GM19351 (cell line): ENCODE measurements at regions not wholly inside any gene's neighbourhood (a gene's known extent, or its start where the extent isn't known, plus 50 kb on each side); places are given as distances from the start of the nearest gene placed in this dataset.
A peak's percentile ranks its signal among the peaks of the same experiment; 100 is the strongest.
"Not testable (repeated sequence)": the region's sequence is repeated elsewhere in the genome, so short reads cannot be mapped to it uniquely, and the experiment has no call there.

ENCODE experiments used
- ATAC-seq: cut with Tn5 transposase; IDR thresholded peaks from one replicate; pipeline ENCODE4 v1.9.1; 2021; ENCODE audit warnings: mild to moderate bottlenecking, moderate library complexity; ENCODE audit not compliant: unreplicated experiment

GRCh38 chr2:224181534-224182155, 142.6 kb upstream of the SERPINE2 start:
- no peak for ATAC-seq

- no peak for ATAC-seq
Observed at GRCh38 chr2:224180810-224181209, 141.7 kb upstream of the SERPINE2 start.

DNA sequence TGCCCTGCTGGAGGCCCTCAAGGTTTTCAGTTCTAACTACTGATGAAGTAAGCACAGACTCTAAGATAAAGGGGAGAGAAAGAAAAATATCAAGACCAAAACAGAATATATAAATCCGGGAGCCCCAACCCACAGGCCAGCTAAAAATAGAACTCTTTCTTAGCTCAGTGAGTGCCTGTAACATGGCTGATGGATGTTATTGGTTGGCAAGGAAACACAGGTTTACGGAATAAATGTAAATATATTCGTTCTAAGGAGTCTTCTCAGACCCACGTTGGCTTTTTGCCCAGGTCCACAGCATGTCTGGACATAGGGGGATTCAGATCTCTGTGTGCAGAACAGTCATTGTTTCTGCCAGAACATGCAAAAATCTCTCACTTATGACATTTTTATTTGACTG, 139.0 kb upstream of the SERPINE2 start:
- no peak for ATAC-seq

DNA sequence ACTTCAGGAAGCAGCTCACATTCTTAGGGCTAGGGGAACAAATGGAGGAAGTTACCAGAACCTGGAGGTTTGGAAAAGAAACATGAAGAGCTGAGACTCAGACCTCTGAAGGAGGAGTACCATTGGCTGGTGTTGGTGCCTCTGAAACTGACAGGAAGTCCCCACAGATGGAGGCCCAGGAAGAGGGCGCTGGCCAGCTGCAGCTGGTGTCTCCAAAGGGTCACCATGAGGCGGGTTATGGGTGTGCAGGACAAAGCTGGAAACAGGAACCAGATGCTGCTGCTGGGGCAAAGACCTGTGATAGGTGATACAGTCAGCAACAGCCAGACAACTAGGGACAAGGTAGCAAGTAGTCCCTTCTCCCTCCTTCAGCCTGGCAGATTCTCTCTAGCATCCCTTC, 136.5 kb upstream of the SERPINE2 start:
- ATAC-seq, result no peak

GRCh38 chr2:224174990-224175389, 135.9 kb upstream of the SERPINE2 start:
- no peak for ATAC-seq

- ATAC-seq, result no peak
Observed at GRCh38 chr2:224174521-224174920, 135.4 kb upstream of the SERPINE2 start.

DNA sequence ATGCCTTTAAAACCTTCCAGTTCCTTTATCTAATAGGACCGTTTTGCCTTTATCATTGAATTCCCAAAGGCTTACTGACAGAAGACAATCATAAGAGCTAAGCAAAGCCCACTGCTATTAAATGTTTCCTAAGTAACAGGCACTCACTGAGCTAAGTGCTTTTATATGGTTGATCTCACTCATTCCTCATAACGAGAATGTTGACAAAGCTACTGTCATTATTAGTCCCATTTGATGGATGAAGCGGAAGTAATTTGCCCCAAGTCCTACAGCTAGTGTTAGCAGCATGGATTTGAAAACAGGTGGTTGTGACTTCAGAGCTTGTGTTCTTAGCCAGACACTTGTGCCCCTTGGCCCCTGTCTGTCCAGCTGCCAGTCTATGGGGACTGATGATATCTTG, 134.8 kb upstream of the SERPINE2 start:
- no peak for ATAC-seq

DNA sequence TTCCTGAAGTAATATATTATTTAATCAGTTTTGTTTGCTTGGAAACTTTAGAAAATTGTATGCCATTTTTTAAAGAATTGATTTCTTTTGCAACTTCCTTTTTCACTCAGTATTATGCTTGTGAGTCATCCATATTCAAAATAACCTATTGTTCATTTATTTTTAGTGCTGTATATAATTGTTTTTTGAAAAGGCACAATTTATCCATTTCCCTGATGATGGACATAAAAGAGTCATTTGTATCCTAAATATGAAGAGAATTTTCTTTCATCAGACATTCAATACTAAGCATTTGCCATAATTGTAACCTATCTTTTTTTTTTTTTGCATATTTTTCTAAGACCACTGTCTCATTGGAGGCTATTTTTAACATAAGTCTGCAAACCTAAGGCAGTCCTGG, 134.1 kb upstream of the SERPINE2 start:
- ATAC-seq, result no peak

DNA sequence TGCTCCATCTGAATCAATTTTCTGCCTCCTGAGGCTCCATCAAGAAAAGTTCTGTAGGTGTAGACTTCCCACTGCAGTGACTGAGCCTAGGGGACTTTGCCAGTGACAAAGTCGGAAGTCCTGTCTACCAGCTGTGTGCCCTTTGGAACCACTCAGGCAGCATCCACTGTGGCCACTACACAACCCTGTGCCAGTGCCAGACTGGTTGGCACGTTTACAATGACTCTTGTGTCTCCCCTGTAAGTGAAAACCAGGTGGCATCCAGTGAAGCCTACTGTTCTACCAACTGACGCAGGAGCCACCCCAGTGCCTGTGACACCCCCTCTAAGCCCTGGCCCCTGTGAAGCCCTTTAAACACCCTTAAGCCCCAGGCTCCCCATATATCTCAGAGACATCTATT, 132.1 kb upstream of the SERPINE2 start:
- ATAC-seq, result no peak

- ATAC-seq, result no peak
Observed at GRCh38 chr2:224169847-224170246, 130.8 kb upstream of the SERPINE2 start.

GRCh38 chr2:224167781-224168180, 128.7 kb upstream of the SERPINE2 start:
- not testable (repeated sequence) for ATAC-seq

- ATAC-seq, result no peak
Observed at GRCh38 chr2:224166654-224167053, 127.6 kb upstream of the SERPINE2 start.

DNA sequence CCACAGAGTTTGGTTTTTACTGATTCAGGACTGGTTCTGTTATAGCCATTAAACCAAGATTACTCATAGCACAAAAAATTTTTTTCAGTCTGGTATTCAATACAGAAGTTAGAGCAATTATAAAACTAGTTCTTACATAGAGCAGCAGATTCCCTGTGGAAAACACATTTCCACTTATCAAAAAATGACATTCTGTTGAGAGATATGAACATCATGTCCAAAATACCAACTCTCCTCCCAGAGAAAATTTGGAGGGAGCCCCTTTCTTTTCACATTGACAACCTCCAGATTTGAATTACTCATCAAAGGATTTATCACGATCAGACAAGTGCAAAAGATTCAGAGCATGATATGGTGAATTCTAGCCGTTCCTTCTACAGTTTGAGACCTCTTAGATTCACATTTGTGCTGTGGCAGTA, 126.8 kb upstream of the SERPINE2 start:
- no peak for ATAC-seq

- ATAC-seq, result no peak
Observed at GRCh38 chr2:224163566-224164307, 124.7 kb upstream of the SERPINE2 start.

DNA sequence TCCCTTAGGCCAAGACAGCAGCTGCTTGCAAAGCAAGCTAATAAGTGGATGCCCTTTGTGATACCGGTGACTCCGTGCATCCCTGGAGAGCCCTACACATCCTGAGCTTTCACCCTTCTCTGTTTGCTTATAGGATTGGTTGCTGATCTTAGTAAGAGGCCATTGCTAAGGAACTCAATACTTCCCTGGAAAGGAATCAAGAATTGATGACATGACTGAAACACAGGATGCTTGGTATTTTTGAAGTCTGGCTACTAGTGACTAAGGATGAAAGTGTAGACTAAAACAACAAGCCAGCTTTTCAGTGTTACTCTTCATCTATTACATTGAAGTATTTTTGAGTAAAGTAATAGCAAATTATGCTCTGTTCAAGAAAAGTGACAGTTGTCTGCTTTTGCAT, 123.0 kb upstream of the SERPINE2 start:
- no peak for ATAC-seq

GRCh38 chr2:224161712-224162111, 122.6 kb upstream of the SERPINE2 start:
- no peak for ATAC-seq

GRCh38 chr2:224160917-224161316, 121.8 kb upstream of the SERPINE2 start:
- no peak for ATAC-seq

GRCh38 chr2:224159345-224159928, 120.4 kb upstream of the SERPINE2 start:
- ATAC-seq, result peak; percentile 48

- ATAC-seq, result no peak
Observed at GRCh38 chr2:224158831-224159230, 119.7 kb upstream of the SERPINE2 start.

DNA sequence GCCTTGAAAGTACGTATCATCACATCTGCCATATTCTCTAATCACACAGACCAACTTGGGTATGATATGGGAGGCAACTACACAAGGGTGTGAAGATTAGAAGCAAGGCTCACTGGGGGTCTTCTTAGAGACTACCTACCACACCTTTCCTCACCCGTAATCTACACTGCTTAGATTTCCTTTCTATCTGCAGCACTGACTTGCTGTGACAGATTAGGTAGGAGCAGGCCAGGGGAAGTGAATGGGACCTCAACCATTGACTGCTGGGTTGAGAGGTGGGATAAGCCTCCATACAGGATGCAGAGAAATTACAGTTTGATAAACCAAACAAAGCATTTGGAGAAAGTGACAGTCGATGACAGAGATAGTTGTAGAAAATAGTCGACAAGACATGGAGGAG, 119.0 kb upstream of the SERPINE2 start:
- no peak for ATAC-seq

DNA sequence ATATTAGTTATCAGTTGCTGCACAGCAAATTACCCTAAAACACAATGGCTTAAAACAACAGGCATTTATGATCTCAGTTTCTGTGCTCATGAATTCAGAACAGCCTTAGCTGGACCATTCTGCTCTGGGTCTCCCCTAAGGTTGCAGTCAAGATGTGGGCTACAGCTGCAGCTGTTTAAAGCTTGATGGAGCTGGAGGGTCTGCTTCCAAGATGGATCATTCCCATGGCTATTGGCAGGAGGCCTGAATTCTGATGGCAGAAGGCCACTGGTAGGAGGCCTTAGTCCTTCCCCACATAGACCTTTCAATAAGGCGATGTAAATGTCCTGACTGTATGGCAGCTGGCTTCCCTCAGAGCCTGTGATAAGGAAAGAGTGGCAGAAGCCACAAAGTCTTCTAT, 118.6 kb upstream of the SERPINE2 start:
- ATAC-seq, result no peak

- ATAC-seq, result no peak
Observed at GRCh38 chr2:224156436-224156835, 117.3 kb upstream of the SERPINE2 start.
